HG03439 (cell line): ENCODE measurements at regions not wholly inside any gene's neighbourhood (a gene's known extent, or its start where the extent isn't known, plus 50 kb on each side); places are given as distances from the start of the nearest gene placed in this dataset.
"Not testable (repeated sequence)": the region's sequence is repeated elsewhere in the genome, so short reads cannot be mapped to it uniquely, and the experiment has no call there.

Experiments
- ATAC-seq: cut with Tn5 transposase; IDR thresholded peaks from one replicate; pipeline ENCODE4 v1.9.1; 2021; ENCODE audit warnings: mild to moderate bottlenecking, moderate library complexity; ENCODE audit not compliant: unreplicated experiment

DNA sequence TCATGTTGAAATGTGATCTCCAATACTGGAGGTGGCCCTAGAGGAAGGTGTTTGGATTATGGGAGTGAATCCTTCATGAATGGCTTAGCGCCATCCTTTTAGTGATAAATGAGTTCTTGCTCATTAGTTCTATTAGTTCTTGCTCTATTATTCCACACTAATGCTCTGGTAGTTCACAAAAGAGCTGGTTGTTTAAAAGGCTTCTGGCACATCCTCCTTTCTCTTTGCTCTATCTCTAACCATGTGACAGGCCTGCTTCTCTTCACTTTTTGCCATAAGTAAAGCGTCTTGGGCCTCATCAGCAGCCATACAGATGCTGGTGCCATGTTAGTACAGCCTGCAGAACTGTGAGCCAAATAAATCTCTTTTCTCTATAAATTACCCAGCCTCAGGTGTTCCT is 469.9 kb downstream of the GUCY1A2 start:
- ATAC-seq: no peak

DNA sequence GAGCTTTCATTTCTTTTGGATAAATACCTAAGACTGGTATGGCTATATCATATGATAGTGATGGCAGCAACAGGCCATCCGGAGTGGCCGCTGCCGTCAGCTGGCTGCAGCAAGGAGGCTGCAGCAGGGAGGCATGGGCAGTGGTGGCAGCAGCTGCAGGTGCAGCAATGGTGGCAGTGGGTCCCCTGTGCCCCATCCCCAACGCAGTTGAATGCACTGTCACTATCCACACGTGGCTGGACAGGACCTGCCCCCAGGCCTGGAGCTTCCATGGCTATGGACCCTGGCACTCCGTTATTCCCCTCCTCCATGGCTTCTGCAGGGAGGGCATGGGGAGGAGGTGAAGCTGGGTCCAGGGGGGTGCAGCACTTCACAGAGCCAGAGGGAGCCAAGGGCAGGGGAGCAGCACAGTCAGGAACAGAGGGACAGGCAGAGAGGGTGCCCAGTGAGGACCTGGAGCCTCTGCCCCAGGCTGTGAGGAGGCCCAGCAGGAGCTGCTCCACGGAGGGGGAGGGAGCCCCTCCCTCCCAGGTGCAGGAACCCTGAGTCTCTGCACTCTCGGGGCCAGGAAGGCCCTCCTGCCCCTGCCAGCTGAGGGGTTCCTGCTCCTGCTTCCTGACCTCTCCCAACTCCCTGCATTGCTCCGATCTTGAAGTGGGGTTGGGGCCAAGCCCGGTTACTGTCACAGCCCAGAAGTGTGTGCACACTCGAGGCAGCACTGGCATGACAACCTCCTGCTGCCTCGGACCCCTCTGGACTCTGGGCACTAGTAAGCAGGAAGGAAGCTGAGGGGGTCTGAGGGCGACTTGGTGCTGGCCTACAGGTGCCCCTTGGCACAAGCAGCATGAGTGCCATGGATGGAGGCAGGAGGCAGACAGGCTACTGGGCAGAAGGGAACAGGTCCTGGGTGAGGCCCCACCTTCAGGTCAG is 466.3 kb downstream of the GUCY1A2 start:
- no peak for ATAC-seq

DNA sequence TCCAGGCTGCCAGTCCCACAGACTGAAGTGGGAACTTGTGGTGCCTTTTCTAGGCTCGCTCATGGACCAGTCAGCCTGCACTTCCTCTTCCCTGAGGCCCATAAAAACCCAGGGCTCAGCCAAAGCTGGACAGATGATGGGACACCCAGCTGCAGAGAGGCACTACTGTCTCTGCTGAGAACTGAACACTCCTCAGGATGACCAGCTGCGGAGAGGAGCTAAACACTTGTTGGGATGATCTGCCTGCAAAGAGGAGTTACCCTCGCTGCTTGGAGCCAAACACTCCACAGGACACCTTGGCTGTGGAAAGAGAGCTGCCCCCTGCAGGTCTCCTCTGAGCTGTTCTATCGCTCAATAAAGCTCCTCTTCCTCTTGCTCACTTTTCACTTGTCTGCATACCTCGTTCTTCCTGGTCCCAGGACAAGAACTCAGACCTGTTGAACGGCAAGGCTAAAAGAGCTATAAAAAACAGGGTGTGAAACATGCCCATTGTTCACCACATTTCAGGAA is 465.5 kb downstream of the GUCY1A2 start:
- ATAC-seq: no peak

DNA sequence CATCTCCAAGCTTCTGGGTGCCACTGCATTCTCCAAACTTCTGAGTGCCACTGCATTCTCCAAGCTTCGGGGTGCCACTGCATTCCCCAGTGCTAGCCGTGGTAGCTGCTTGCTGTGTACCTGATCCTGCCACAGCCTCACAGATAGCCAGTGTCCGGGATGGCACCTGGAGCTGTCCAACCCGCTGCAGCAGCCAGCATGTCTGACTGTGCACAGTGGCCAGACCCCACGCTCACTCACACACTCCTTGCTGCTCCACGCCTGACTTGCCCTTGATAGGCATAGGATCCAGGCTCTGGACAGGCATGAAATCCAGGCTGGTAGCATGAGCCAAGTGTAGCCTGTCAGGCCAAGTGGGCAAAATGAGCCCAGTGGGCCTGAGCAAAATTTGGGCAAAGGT is 465.0 kb downstream of the GUCY1A2 start:
- ATAC-seq: no peak

DNA sequence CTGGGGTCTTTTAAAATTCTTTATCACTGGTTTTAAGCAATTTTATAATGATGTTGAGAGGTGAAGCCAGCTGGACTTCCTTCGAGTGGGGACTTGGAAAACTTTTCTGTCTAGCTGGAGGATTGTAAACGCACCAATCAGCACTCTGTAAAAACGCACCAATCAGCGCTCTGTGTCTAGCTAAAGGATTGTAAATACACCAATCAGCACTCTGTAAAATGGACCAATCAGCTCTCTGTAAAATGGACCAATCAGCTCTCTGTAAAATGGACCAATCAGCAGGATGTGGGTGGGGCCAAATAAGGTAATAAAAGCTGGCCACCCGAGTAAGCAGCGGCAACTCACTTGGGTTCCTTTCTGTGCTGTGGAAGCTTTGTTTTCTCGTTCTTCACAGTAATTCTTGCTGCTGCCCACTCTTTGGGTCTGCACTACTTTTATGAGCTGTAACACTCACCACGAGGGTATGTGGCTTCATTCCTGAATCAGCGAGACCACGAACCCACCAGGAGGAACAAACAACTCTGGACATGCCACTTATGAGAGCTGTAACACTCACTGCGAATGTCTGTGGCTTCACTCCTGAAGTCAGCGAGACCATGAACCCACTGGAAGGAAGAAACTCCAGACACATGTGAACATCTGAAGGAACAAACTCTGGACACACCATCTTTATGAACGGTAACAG is 462.6 kb downstream of the GUCY1A2 start:
- ATAC-seq: not testable (repeated sequence)

DNA sequence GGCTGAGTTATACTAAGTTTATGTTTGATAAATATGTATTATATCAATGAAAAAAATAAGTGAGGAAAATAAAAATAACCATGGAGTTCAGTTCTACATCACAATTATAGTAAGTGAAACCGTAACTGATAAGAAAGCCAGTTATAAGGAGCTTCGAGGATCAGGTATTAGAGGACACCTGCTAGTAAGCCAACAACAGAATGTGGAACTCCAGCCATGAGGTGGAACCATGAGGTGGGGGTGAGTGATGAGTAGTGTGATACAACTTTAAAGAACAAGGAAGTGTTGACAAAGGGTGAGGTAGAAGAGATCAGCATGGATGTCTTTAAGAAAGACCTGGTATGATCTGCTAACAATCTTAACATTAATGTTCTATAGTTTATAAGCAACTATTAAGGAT is 452.9 kb downstream of the GUCY1A2 start:
- no peak for ATAC-seq

DNA sequence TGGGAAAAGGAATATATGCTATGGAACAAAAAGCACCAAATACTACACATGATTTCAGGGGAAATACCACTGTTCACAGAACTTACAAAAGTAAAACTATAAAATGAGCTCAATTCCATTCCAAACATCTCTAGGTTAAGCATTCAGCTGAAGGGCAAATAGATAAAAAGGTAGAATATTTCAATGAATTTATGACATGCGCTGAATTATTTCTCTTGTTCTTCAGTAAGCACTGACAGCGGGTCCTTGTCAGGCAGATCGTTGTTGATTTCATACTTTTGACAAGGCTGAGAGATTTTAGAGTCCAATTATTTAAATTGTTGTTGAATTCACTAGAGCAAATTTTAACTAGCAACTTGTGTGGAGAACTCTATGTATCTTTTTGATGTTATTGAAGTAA is 449.6 kb downstream of the GUCY1A2 start:
- no peak for ATAC-seq

DNA sequence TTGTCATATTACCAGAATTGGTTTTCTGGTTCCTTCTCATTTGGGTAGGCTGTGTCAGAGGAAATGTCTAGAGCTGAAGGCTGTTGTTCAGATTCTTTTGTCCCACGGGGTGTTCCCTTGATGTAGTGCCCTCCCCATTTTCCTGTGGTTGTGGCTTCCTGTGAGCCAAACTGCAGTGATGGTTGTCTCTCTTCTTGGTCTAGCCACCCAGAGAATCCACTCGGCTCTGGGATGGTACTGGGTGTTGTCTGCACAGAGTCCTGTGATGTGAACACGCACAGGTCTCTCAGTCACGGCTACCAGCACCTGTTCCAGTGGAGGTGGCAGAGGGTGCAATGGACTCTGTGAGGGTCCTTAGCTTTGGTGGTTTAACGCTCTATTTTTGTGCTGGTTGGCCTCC is 440.9 kb downstream of the GUCY1A2 start:
- ATAC-seq: not testable (repeated sequence)

DNA sequence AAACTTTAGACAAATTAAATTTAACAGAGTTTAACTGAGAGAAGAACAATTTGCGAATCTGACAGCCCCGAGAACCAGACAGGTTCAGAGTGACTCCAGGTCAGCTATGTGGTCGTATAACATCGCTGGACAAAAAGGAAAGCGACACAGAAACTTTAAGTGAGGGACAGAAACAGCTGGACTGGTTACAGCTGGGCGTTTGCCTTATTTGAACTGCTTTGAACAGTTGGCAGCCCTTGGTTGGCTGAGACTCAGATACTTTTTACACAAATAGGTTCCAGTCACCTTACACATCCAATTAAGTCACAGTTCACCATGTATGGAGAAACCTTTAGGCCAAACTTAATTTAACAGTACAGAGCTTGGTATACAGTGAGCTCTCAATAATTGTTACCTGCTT is 436.9 kb downstream of the GUCY1A2 start:
- no peak for ATAC-seq

DNA sequence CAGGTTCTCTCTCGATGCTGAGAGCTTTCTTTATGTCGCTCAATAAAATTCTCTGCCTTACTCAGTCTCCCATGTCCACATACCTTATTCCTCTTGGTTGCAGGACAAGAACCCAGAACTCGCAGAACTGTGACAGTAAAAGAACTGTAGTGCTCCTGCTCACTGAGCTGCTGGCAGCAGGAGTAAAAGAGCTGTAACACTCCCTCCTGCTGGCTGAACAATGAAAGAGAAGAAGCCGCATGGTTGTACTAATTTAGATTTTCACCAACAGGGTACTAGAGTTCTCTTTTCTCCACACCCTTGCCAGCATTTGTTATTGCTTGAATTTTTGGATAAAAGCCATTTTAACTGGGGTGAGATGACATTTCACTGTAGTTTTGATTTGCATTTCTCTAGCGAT is 433.2 kb downstream of the GUCY1A2 start:
- ATAC-seq: no peak

DNA sequence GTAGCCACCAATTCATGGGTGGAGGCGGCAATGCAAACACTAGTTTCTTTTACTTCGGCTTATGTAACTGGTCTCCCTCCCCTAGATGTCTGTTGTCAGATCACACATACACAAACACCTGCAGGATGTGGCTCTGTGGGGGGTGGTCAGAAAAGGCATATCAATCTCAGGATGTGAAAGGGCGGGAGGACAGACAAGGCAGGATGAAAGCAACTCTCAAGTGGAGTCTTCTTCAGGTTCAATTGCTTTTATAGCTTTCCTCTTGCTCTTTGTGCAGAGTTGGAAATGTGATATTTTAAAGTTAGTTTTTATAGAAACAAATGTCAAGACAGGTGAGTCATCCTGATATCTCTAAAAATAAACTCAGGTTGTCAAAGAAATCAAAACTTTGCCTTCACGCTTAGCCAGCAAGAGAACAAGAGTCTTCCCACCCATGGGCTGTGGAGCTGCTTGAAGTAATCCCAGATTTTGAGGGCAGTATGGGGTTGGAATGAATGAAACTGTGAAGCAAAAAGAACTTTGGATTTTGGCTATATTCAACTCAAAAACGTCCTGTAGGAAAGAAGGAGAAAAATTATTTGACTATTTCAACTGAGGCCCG is 423.4 kb downstream of the GUCY1A2 start:
- no peak for ATAC-seq

DNA sequence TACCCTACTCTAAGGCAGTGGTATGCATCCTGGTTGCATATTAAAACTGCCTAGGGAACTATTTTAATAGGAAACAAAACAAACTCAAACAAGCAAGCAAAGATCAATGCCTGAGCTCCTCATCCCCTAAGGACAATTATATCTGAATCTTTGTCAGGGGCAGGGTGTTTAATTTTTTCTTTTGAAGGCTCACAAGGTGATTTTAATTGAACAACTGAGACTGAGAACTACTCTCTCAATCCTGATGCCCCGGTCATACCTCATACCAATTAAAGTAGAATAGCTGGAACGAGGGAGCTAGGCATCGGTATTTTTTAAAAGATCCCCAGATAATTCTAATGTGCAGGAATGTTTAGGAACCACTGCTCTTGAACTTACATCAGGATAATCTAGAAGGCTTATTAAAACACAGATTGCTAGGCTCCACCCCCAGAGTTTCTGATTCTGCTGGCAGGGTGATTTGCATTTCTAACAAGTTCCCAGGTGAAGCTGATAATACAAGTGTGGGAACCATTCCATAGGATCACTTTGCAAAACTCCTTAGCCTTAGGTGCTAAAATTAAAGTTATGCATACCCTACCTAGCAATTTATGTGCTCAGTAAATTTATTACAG is 416.5 kb downstream of the GUCY1A2 start:
- no peak for ATAC-seq

DNA sequence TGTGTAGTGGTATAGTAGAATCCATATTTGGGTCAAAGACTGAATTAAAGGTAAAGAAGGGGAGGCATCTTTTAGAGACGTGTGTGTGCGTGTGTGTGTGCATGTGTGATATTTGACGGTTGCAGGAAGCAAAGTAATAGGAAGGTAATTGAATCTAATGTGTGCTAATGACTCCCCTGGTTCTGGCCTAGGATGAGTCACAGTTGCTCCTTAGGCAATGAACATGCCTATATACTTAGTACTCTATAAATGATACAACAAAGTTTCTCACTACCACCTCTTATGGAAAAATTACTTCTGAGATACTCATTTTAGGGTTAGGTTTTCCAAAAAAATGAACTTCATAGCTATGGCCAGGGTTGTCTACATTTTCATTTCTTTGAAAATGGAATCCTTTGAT is 409.6 kb downstream of the GUCY1A2 start:
- no peak for ATAC-seq

DNA sequence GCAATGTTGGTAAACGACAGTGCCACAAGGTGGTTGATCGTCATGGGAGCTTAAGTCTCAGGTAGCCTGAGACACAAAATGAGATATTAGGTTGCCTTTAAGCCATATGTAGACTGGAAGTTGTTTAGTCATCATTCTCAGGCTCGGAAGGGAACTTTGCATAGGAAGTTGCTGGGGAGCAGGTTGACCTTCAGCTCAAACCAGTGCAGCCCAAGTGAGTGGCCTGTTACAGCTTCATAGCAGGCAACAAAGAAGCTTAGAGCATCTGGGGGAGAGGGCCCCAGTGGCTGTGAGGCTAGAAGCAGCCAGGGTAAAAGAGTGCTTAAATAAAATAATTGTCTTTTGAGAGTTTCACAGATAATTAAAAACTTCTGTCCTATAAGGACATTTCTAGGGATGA is 404.0 kb downstream of the GUCY1A2 start:
- no peak for ATAC-seq

DNA sequence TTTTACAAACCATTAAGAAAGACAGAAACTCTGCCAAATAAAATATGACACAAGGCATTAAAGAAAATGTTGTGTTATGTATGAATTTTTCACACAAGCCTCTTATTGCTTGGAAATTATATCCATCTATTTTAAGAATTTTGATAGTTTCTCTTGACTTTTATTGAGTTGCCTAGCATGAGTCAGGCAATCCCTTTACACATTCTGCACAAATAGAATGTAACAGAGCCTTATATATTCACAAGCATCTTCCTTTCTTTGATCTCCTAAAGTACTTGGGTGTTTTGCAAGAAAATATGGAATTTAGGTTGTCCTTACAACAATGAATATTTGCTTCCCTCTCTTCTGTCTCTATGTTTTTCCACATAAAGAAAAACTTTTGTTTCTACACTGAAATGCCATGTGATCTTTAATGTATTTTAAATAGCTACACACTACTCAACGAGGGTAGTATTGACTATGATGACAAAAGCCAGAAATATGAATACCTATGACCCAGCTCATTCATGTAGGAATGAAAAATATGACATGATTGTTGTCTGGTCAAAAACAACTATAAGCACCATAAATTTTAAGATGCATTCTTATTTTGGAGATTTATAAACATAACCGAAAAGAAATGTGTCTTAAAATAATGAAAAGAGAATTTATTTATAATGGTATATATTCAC is 398.8 kb downstream of the GUCY1A2 start:
- no peak for ATAC-seq

DNA sequence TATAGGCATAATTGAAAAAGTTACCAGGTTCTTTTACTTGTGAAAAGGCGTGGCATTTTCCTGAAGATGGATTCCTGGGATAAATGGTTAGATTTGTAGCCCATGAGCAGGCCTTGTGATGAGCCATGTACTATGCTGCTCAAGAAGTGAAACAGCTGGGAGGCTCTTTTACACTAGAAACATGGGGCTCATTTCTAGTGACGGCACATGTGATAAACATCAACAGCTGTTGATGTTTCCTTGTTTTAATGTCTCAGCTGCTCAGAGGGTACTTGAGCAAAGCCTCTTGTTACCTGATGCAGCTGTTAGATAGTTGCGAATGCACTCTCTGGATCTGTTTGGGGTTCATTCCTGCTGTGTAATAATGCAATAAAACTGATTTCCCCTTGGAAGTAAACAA is 396.8 kb downstream of the GUCY1A2 start:
- no peak for ATAC-seq
